ENCODE measurements at regions not wholly inside any gene's neighbourhood (a gene's known extent, or its start where the extent isn't known, plus 50 kb on each side); places are given as distances from the start of the nearest gene placed in this dataset.
"Not testable (repeated sequence)": the region's sequence is repeated elsewhere in the genome, so short reads cannot be mapped to it uniquely, and the experiment has no call there.

DNA sequence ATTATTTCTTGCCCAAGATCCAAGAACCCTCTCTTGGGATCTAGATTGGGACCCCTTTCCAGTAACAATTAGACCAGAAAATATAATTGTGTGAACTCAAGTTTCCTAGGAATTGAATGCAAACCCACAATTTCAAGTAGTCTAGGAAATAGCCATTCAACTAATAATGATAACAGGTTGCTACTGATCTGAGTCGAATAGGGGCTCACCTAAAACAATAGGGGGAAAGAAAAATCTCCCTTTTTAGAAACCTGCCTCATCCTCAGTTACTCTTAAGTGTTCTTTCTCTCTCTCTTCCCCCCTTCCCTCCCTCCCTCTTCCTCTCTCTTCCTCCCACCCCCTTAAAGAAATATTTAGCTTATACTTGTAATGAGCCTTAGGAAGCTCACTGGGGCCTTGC is 555.3 kb downstream of the IGSF11 start:
- intact Hi-C loops (cut with DNase I): no loop called here
- DNase-seq (ENCODE audit: low spot score): no peak

GRCh38 chr3:118480101-118480860 is 554.4 kb downstream of the IGSF11 start:
- no peak for DNase-seq (ENCODE audit: low spot score)
- intact Hi-C loops (cut with DNase I): no loop called here

GRCh38 chr3:118485693-118486092 is 549.0 kb downstream of the IGSF11 start:
- intact Hi-C loops (cut with DNase I): no loop called here
- DNase-seq (ENCODE audit: low spot score): no peak

DNA sequence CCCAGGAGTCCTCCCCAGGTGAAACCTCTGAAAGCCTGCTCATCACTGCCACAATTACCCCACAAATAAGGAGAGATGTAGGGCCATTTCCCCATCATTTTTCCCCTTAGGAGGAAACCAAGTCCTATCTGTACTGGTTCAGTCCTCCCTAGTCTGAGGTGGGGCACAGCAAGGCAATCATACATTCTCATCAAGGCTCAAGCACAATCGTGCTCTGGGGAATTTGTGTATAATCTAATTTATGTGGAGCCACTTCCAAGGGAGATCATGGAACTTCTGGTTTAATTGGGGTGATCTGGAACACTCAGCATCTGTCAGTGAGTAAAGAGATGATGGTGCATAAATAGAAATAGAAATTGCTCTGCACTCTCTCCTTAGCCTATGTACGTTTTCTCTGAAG is 546.9 kb downstream of the IGSF11 start:
- DNase-seq (ENCODE audit: low spot score): no peak
- intact Hi-C loops (cut with DNase I): no loop called here

DNA sequence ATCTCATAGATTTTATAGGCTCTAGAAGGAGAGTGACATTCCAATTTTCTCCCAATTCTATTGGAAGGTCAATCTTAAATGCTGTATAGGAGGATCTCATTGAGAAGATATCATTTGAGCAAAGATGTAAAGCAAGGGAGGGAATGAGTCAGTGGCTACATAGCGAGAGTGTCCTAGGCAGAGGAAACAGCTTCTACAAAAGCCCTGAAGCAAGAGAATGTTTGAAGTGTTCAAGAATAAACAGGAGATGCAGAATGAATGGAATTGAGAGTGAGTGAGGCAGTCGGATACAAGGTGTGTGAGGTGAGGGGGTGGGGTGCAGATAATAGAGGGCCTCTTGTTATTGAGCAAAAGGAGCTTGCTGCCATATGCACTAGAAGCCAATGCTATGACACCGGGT is 545.9 kb downstream of the IGSF11 start:
- intact Hi-C loops (cut with DNase I): no loop called here
- DNase-seq (ENCODE audit: low spot score): no peak

DNA sequence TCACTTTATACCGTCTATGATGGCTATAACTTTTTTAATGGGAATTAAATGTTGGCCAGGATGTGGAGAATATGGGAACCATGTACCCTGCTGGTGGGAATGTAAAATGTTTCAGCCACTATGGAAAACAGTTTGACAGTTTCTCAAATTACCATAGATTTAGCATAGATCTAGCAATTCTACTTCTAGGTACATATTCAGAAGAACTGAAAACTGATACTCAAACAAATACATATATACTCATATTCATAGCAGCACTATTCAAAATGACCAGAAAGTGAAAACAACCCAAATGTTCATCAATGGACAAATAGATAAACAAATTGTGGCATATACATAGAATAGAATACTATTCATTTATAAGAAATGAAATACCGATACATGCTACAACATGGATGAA is 539.4 kb downstream of the IGSF11 start:
- intact Hi-C loops (cut with DNase I): no loop called here
- DNase-seq (ENCODE audit: low spot score): no peak

GRCh38 chr3:118497274-118497673 is 537.4 kb downstream of the IGSF11 start:
- intact Hi-C loops (cut with DNase I): no loop called here
- no peak for DNase-seq (ENCODE audit: low spot score)

- intact Hi-C loops (cut with DNase I): no loop called here
- no peak for DNase-seq (ENCODE audit: low spot score)
Measured at GRCh38 chr3:118501152-118501551, 533.5 kb downstream of the IGSF11 start.

- intact Hi-C loops (cut with DNase I): no loop called here
- DNase-seq (ENCODE audit: low spot score): no peak
Measured at GRCh38 chr3:118504906-118505305, 529.7 kb downstream of the IGSF11 start.

- no peak for DNase-seq (ENCODE audit: low spot score)
- intact Hi-C loops (cut with DNase I): no loop called here
Measured at GRCh38 chr3:118505784-118506183, 528.9 kb downstream of the IGSF11 start.

GRCh38 chr3:118511402-118511801 is 523.2 kb downstream of the IGSF11 start:
- no peak for DNase-seq (ENCODE audit: low spot score)
- intact Hi-C loops (cut with DNase I): no loop called here

DNA sequence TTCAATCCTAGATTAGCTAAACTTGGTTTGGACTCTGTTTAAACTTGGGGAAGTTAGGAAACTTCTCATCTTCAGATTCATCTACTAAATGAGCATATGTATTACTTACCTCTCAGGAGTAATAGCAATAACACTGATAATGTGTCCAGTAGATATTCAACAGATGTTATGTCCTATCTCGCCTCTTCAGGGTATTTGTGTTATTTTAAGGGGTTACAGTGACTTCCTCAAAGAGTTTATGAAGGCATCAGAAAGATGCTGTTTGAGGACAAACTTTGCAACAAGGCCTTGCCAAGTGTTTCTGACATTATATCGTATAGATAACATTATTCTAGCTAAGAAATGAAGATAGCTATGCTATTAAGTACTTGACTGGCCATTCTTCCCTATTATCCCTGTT is 522.3 kb downstream of the IGSF11 start:
- DNase-seq (ENCODE audit: low spot score): no peak
- intact Hi-C loops (cut with DNase I): no loop called here

DNA sequence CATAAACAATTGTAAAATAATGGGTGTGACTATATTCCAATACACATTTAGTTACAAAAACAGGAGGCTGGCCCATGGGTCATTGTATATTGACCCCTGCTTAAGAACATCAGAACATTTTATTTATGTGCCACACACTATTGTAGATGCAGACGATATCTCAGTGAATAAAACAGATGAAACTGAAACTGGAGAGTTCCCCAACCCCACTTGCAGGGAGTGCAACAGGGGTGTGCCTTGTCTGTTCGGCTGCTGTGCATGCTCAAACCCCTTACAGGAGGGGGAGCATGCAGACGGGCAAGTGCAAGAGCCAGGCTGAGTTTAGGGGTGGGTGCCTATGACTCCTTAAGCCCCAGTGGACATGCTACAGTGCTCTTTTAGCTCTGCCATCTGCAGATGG is 509.6 kb downstream of the IGSF11 start:
- no peak for DNase-seq (ENCODE audit: low spot score)
- intact Hi-C loops (cut with DNase I): no loop called here

DNA sequence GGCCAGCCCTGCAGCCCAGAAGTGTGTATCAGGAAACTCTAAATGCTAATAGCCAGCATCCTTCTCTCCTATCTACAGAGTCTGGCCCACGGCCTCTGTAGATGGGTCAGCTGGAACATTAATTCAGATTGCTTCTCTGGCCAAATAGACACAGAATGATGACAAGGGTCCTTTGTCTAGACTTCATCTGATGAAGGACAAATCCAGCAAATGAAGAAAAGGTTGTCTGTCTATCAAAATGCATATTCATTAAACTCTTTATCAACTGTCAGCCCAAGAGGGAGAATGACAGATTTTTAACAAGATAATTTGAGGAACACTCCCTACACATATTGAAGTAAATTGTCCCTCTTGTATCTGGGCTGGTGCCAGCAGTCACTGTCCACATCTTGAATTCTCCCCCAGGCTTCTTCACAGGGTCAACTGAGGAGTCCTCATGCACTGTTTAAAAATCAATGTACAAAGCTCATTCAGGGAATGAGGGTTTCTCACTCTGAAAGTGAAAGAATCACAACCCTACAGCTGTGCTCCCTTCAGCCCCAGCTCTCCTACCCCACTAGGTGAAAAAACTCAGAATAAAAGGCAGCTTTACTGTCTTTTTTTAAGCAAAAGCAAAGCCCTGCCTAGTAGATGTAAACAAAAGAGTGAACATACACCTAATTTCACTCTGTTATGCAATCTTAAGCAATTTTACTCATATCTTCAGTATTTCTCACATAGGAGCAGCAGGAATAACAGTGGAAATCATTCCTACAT is 507.7 kb downstream of the IGSF11 start:
- intact Hi-C loops (cut with DNase I): no loop called here
- DNase-seq (ENCODE audit: low spot score): no peak

GRCh38 chr3:118527514-118528044 is 507.1 kb downstream of the IGSF11 start:
- no peak for DNase-seq (ENCODE audit: low spot score)
- intact Hi-C loops (cut with DNase I): no loop called here

GRCh38 chr3:118529554-118529953 is 505.1 kb downstream of the IGSF11 start:
- no peak for DNase-seq (ENCODE audit: low spot score)
- intact Hi-C loops (cut with DNase I): no loop called here

GRCh38 chr3:118530350-118530922 is 504.2 kb downstream of the IGSF11 start:
- intact Hi-C loops (cut with DNase I): no loop called here
- no peak for DNase-seq (ENCODE audit: low spot score)

DNA sequence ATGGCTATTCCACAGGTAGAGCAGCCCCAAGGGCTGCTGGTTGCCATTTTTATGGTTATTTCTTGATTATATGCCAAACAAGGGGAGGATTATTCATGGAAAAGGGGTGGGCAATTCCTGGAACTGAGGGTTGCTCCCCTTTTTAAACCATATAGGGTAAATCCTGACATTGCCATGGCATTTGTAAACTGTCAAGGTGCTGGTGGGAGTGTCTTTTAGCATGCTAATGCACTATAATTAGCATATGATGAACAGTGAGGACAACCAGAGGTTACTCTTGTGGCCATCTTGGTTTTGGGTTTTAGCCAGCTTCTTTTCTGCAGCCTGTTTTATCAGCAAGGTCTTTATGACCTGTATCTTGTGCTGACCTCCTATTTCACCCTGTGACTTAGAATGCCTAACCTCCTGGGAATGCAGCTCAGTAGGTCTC is 503.7 kb downstream of the IGSF11 start:
- intact Hi-C loops (cut with DNase I); DNase-seq (ENCODE audit: low spot score): not testable (repeated sequence)

DNA sequence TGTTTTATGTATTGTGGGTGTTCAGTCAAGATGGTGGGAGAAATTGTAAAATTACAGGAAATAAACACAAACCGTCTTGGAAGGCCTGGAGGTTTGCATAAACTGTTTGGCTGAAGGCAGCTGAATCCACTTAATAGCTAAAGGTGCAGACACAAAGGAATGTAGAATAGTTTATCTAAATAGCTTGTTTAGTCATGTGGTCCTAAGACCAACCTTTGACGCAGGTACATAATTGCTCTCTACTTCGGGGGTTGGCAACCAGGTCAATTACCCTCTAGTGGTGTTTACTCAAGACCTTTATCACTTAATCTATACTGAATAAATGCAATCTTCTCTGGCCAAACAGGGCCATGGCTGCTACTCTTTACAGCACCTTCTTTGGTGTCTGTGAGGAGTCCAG is 502.8 kb downstream of the IGSF11 start:
- DNase-seq (ENCODE audit: low spot score): no peak
- intact Hi-C loops (cut with DNase I): no loop called here

GRCh38 chr3:118533676-118534075 is 501.0 kb downstream of the IGSF11 start:
- DNase-seq (ENCODE audit: low spot score): no peak
- intact Hi-C loops (cut with DNase I): no loop called here

- intact Hi-C loops (cut with DNase I): no loop called here
- no peak for DNase-seq (ENCODE audit: low spot score)
Measured at GRCh38 chr3:118534519-118534918, 500.1 kb downstream of the IGSF11 start.

Data from cardiac septum (tissue), 1 donor.